Iris pigment epithelial cell (primary cell): ENCODE measurements at regions not wholly inside any gene's neighbourhood (a gene's known extent, or its start where the extent isn't known, plus 50 kb on each side); places are given as distances from the start of the nearest gene placed in this dataset.
"Not testable (repeated sequence)": the region's sequence is repeated elsewhere in the genome, so short reads cannot be mapped to it uniquely, and the experiment has no call there.

Experiments used
- DNase-seq: peaks from one replicate; pipeline ENCODE4 v3.0.0-alpha.2; 2011; ENCODE audit warnings: low read depth

DNA sequence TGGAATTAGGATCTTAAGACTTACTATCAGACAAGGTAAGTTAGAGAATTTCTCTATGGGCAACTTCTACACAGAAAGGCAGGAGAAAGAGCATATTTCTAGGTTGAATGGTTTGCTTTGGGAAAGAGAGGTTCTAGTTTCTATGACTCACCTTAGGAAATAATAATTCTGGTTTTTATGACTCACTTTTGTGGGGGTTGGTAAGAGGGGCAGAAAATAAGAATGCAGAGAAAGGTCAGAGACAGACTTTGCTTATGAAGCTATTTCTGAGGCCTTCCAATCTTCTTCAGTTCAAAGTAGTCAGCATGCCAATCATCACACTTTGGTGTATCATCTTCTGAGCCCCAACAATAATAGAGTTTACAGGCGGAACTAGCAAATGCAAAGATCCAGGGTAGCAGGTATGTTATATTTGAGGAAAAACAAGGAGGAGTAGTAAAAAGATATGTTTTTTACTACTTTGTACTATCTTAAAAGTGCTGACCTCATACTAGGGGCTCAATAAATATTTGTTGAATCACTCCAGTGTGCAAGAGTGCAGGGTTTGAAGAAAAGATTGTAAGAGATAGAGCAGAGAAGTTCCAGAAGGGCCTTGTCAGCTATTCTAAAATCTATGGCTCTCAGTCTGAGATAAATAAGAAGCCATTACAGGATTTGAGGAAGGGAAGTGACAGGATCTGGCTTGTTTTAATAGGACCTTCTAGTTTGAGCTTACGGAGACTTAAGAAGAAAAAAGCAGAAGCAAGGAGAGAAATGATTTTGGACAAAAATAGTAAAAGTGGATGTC lies 56.7 kb upstream of the LRFN5 start:
- peak; percentile 43 for DNase-seq

DNA sequence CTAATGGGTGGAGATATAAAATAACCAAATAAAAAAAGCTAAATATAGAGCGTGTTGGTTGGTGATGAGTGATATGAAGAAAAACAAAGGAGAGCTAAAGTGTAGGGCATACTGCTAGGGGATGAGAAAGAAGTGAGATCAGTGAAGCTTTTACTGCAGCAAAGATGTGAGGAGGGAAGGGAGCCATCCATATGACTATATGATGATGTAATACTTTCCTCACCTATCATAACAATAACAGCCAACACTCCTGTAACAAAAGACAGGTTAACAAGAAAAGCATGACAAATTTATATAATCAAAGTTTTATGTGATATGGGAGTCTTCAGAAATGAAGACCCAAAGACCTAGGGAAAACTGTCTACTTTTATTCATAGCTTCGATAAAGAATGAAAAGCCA lies 57.4 kb upstream of the LRFN5 start:
- no peak for DNase-seq

DNA sequence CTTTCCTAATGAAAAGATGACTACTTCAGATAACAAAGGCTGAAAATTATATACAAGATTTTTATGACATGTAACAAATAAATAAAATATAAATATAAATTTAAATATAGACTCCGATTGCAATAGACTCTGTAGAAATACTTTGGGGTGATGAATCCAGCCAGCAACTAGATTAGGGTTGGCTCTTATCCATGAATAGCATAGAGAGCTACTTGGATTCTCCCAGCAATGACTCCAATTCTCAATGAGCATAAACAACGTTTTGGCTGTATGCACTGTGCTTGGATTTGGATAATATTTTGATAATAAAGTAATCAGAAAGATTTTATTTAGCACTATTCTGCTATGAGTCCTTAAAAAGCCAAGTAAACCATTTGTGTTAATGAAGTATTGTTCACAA lies 58.0 kb upstream of the LRFN5 start:
- DNase-seq: peak; percentile 28

DNA sequence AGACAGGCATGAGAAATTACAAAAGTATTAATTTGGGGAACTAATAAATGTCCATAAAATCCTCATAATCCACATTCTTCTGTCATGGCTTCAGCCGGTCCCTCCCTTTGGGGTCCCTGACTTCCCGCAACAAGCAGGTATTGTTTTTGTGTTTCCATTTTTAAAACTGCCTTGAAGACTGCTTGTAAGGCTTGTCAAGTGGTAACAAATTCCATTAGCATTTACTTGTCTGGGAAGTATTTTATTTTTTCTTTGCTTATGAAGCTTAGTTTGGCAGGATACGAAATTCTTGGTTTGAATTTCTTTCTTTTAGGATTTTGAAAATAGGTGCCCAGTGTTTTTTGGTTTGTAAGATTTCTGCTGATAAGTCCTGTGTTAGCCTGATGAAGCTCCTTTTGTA lies 65.3 kb upstream of the LRFN5 start:
- DNase-seq: no peak

DNA sequence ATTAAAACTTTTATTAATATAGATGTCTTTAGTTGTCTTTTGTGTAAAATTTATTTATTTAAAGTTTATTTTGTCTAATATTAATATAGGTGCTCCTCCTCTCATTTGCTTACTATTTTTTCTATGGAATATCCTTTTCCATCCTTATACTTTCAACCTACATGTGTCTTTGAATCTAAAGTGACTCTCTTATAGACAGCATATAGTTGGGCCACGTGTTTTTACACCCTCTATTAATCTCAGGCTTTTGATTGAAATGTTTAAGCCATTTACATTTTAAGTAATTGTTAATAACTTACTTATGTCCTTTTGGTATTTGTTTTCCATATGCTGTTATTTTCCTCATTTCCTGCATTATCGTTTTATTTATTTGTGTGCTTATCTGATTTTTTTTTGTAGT lies 74.4 kb upstream of the LRFN5 start:
- no peak for DNase-seq

DNA sequence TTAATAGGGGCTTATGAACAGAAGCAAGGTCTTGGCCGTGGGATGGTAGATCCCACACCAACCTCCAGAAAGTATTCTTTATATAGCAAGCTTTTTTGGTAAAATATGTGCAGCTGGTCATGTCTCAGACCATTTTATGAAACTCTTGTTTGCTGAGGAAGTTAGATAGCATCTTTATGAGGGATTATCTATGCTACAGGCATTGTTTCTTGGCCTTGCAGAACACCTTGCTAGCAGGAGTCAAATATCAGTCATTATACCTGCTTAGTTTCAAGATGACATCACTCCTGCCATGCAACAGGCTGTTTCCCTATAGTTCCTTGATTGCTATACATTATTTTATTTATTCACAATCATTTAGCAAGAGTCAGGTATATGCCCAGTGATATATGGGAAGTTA lies 84.8 kb upstream of the LRFN5 start:
- no peak for DNase-seq

DNA sequence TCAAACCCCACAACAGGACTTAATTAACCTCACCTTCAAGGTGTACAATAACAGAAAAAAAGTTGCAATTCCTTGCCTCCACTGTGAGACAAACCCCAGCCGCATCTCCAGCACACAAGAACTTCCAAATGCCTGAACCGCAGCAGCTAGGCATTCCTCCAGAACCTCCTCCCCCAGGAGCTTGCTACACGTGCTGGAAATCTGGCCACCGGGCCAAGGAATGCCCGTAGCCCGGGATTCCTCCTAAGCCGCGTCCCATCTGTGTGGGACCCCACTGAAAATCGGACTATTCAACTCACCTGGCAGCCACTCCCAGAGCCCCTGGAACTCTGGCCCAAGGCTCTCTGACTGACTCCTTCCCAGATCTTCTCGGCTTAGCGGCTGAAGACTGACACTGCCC lies 88.6 kb upstream of the LRFN5 start:
- DNase-seq: not testable (repeated sequence)

DNA sequence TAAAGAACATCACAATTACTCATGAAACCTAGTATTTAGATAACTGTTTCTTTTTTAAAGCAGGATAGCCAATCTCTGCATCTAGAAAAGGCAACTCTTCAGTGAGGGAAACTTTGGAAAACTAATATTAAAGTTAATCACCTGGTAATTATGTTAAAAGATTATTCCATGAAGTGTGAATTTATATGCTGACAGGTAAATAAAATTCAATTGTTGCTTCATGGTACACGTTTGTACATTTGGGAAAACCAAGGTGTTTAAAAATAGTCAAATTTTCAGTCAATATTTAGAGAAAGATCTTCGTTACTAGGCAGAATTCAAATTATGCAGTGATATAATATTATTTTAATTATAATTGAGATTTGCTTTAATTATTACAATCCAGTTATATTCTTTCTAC lies 100.1 kb upstream of the LRFN5 start:
- no peak for DNase-seq

DNA sequence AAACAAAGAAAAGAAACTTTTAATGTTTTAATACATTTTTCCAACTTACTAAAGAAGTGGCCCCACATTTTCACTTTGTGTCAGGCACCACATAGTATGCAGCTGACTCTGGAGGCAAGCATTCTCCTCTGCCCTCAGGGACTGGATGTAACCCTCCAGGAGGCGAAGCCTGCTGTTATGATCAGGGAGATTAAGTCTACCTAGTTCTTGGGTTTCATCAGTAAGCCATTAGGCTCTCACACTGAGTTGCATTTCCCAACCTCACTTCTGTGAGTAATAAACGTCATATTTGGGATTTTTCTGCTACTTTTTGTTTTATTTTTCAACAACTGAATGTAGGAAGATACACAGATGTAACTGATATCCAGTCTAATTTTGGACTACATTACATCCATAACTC lies 101.2 kb upstream of the LRFN5 start:
- DNase-seq: peak; percentile 4

DNA sequence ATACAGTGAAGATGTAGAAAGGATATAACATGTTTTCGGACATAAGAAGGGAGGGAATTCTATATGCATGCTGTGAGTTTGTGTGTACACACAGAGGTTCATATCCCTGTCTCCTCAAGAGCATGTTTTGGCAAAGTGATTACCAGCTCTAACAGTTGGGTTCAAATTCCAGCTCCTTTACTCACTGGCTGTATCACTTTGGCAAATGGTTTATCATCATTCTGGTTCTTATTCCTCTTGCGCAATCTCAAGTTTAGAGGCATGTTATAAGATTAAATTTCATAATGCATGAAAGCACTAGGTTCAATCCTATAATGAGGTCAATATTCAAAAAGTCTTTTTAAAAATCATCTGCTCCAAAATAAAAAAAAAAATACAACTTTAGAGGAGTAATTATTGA lies 107.7 kb upstream of the LRFN5 start:
- peak; percentile 14 for DNase-seq

DNA sequence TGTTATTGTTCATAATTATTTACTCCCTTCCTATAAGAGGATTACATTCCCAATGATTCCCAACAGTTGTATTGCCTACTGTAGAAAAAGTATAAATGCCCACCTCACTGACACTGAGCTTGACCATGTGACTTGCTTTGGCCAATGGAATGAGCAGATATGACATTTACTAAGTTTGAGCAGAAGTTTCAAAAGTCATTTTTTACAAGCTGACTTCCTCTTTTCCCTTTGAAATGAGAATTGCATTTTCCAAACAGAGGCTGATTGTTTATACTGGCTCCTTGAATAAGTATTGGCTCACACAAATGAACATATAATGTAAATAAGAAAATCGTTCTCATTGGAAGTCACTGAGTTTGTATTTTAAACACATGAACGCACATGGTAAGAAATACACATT lies 116.4 kb upstream of the LRFN5 start:
- DNase-seq: no peak

DNA sequence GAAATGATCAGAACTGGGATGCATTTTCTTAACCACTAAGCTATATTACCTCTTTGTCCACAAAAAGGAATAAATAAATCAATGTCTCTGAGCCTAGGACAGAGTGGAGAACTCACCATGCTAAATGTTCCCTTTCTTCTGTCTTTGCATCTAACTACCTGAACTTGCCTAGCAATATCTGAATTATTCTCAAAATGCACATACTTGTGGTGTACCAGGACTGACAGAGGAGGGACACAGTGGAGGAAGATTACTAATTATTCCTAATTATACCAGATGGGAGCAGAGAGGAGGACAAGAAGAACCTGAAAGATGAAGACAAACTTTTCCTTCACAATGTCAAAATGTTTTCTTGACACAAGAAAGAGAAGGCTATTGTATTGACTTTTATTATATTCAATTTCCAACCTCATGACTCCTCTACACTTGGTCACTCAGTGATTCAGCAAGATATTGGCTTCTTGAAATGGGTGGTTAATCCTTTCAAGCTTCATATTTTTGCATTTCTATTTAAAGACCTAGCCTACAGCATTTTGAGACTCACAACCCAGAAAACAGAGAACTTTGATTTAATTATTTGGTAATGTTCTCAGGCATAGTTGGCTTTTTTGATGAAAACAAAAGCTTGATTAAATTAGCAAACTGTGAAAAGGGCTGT lies 117.2 kb upstream of the LRFN5 start:
- DNase-seq: no peak

DNA sequence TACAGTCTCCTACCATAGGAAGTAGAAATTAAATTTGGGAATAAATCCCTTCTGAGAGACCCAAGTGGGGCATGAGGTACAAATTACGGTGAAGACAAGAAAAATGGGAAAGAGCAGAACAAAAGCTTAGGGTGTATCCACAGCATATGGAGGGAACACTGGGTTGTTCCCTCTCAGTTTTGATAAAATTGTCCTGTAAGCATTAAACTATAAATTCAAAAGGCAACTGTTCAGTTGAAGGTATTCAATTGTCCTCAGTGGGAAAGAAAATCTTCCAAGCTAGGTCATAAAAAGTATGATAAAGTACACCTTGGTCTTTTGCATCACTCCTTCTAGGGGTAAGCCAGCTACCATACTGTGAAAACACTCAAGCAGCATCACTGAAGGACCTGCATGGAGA lies 118.3 kb upstream of the LRFN5 start:
- DNase-seq: no peak

DNA sequence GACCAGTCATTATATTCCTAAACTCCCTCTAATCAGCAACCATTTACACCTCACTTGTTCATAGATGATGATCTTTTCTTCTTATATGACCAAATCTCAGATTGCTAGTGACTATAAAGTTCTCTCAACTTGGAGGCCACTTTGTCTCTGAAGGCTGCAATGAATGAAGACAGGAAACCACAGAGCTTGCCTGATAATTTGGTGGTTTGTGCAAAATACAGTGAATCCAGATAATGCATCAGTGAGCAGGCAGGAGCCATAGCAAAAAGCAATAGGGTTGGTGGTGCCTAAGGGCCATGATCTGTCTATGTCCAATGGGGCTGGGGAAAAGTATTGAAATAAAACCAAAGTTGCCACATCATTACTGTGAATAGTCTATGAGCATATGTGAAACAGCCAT lies 123.8 kb upstream of the LRFN5 start:
- no peak for DNase-seq

DNA sequence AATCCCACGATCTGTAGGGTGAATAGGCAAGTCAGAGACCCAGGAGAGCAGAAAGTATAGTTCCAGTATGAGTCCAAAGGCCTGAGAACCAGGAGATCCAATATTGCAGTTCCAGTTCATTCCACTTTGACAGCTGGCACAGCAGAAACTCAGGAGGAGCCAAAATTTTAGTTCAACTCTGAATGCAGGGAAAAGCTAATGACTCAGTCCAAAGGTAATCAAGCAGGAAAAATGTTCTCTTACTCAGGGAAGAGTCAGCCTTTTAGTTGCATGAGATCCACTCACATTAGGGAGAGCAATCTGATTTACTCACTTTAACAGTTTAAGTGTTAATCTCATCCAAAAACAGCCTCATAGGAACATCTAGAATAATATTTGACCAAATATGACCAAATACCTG lies 130.2 kb upstream of the LRFN5 start:
- DNase-seq: peak; percentile 31

DNA sequence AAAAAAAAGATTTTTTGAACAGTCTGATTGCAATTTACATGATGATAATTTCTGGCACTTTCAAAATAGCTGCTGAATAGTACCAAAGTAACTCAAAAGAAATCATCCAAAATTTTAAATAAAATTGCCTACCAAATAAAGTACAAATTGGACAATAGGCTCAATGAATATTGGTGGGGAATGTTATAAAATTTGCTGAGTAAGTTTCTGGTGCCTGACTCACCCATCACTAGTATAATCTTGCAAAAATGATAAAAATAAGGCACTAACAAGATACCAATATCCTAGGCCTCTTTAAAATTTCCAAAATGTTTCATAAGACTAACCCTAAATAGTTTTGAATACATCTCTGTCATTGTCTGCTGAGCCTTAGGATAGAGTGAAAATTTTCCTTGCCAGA lies 145.3 kb upstream of the LRFN5 start:
- no peak for DNase-seq

DNA sequence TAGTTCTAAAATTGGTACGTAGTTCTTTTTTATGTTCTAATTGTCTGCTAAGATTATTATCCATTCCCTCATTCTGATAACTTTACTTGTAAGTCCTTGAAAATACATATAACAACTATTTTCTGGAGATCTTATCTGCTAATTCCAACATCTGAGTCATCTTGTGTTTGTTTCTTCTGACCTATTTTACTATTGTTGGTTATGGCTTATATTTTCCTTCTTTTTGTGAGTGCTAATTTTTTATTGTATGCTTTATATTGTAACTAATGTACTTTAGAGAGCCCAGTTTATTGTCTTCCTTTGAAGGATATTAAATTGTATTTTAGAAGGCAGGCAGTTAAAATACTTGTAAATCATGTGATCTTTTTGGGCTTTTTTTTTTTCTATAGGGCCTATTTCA lies 149.3 kb upstream of the LRFN5 start:
- no peak for DNase-seq

DNA sequence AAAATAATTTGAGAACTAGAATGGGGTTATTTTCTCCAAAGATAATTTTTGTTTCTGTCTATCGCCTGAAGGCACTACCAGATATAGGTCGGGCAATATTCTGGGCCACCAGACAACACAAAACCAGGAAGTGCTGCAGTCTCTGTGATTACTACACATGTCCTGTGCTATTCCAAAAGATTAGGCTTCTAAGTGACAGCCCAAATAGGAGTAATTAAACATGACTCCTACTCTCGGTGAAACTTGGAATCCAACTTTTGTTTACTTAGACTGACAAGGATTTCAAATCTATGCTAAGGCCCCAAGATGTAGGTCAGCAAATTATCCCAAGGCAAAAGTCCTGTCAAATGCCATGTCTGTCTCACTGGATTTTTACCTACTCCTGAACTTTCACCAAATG lies 157.6 kb upstream of the LRFN5 start:
- DNase-seq: no peak

DNA sequence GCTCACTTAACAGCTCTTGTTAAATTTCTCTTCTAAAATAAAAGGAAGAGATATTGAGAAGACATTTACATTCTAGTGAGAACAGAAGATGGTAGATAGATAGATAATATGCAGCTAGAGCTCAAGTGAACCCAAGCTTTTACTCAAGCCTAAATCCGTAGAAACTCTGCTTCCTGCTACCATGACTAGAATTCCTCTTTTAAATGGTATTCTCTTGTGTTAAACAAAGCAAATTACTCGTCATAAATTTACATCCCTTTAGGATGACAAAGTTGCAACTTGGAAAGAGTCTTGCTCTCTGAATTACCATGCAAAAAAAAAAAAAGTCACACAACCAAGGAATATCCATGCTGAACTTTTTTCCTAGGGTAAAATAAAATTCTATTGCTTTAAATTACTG lies 160.7 kb upstream of the LRFN5 start:
- DNase-seq: no peak

DNA sequence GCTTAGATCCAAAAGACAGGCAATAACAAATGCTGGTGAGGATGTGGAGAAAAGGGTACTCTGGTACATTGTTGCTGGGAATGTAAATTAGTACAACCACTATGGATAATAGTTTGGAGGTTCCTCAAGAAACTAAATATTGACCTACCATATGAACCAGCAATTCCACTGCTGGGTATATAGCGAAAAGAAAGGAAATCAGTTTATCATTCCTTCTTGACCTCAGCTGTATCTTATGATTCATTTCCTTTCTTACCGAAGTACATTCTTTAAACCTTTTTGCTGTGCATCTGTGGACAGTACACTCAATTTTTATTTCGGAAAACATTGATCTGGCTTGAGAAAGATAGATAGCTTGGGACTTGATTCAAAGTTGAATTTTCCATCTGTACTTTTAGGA lies 183.2 kb upstream of the LRFN5 start:
- peak; percentile 7 for DNase-seq

DNA sequence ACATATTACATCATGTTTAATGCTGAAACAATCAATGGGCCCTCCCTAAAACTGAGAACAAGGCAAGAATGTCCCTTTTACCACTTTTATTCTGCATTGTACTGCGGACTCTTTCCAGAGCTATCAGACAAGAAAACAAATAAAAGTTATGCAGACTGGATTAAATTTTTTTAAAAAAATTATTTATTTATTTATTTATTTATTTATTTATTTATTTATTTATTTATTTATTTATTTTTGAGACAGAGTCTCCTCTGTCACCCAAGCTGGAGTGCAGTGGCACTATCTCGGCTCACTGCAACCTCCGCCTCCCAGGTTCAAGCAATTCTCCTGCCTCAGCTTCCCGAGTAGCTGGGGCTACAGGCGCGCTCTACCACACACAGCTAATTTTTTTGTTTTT lies 185.4 kb upstream of the LRFN5 start:
- not testable (repeated sequence) for DNase-seq

DNA sequence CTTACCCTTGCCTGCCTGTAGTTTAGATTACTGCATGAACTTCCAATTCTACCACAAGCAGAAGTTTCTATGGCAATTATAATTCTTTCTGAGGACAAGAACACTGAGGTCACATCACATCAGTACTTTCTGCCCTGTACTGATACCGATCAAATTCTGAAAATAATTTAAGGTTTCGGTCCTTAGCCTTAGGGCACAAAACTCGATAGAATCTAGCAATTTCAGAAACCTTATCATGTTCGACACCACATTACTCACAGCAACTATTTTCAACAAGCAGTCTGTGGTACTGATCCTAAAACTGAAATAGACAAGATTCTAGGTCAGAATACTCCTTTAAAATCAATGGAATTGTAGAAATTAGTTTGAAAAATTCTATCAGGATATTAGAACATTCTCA lies 187.0 kb upstream of the LRFN5 start:
- DNase-seq: no peak

DNA sequence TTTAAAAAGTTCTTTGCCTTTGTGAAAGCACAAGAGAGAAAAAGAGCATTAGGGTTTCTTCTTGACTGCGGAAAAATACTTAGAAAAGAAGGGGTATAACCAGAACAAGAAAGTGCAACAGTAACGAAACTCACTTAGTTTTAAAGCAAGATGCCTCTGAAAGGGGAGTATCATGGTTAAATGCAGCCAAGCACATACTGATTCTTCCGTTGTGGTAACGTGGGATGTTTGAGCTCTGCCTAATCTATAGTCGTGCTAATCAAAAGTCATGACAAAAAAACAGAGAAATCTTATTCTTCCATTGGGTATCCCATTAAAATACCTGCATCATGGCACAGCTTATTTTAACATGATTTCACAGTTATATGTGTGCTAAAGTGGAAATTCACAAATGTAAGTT lies 187.8 kb upstream of the LRFN5 start:
- DNase-seq: no peak

DNA sequence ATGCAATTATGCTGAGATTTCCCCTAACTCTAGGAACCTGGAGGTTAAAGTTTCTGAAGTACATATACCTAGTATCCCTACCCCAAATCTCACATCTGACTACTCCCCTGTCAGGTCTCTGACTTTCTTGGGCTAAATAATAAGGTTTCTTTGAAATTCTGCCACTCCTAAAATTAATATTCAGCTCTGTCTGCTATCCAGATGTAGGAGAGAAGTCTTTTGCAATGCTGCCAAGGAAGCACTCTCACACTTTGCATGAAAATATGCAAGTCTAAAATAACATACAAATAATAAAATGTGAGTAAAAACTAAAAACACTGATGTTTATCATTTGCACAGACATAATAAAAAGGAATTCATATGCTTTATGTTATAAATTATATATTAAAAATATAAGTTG lies 196.9 kb upstream of the LRFN5 start:
- DNase-seq: no peak
